ENCODE measurements at regions not wholly inside any gene's neighbourhood (a gene's known extent, or its start where the extent isn't known, plus 50 kb on each side); places are given as distances from the start of the nearest gene placed in this dataset.

DNA sequence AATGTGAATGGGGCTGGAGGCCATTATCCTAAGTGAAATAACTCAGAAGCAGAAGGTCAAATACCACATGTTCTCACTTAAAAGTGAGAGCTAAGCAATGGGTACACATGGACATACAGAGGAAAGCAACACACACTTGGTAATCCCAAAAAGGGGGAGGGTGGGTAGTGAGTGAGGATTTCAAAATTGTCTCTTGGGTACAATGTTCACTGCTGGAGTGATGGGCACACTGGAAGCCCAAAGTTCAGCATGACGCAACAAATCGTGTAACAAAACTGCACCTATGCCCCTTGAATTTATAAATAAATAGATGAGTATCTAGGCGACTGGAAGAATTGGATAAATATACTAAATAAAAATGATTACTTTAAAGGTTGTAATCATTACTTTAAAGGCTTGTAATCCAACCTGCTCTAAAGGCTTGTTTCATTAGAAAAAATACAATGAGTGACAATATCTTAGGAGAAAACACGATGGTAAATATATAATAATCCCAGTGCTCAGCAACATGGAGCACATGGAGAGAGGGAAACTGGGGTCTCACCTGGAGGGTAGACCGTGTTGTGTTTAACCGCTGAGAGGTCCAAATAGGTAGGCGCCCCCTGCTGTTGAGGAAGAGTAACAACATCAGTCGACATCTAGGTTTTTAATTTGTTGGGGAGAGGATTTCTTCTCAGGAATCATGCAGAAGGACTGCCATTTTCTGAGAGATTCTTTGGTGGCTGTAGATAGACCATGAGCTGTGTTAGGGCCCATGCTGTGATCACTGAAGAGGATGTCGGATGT lies 78.5 kb upstream of the ROBO1 start:
- DNase-seq, result no peak

- DNase-seq, result no peak
These were observed 77.7 kb upstream of the ROBO1 start for GRCh38 chr3:79845546-79845945.

- DNase-seq, result no peak
These were observed 76.4 kb upstream of the ROBO1 start for GRCh38 chr3:79844176-79844575.

- no peak for DNase-seq
These were observed 75.4 kb upstream of the ROBO1 start for GRCh38 chr3:79843180-79843579.

DNA sequence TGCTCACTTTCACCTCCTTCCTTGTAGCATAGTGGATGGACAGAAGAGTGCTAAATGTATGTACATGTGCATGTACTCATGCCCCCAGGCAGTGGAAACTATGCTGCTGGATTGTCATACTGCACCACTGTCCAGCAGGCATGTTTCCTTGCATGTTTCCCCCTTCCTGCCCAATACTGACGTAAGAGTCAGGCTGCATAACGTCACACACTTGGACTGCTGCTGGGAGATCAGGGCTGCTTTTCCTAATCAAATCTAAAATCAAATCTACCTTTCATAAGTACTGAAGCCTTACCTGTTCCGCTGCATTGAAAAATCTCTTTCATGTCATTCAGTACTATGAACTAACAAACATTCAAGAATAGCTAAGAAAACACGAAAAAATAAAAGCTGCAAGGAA lies 67.9 kb upstream of the ROBO1 start:
- no peak for DNase-seq

DNA sequence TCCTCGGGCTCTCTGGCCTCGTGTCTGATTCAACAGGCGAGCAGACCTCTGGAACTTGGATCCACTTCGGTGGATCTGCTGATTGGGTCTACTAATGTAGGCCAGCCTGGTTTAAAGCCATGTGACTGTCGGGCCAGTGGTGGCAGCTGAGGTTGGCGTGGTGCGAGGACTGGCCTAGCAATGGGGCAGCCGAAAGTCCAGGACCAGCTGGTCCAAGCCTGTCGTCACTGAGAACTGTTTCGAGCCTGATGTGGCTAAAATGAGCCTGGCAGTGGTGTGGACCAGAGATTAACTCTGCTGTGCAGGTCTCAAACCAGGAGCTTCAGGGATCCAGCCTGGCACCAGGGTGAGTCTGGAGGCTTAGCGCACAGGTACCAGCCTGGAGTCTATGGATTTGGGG lies 56.4 kb upstream of the ROBO1 start:
- no peak for DNase-seq

- no peak for DNase-seq
These were observed 54.3 kb upstream of the ROBO1 start for GRCh38 chr3:79822076-79822475.

GRCh38 chr3:79820089-79820488 lies 52.3 kb upstream of the ROBO1 start:
- no peak for DNase-seq

- DNase-seq, result no peak
These were observed 50.2 kb upstream of the ROBO1 start for GRCh38 chr3:79818015-79818414.
